ENCODE measurements at regions not wholly inside any gene's neighbourhood (a gene's known extent, or its start where the extent isn't known, plus 50 kb on each side); places are given as distances from the start of the nearest gene placed in this dataset.

DNA sequence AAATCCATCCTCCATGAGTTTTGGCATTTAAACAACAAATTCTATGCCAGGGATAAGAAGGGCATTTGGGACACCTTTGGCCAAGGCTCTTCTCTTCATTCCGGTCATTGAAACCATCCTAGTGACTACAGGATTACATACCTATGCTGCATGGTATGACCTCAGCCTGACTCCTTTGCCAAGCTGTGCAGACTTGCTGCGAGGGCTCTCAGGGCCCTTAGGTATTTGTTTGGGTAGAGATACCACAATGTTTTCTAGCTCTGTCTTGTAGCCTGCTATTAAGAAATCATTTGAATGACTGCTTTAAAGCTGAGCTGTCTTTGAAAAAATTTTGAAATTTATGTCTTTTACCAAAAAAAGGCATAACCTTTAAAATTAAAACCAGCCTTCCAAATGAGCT lies 749.8 kb upstream of the SGO1 start:
- TF ChIP-seq, protein P1, sequence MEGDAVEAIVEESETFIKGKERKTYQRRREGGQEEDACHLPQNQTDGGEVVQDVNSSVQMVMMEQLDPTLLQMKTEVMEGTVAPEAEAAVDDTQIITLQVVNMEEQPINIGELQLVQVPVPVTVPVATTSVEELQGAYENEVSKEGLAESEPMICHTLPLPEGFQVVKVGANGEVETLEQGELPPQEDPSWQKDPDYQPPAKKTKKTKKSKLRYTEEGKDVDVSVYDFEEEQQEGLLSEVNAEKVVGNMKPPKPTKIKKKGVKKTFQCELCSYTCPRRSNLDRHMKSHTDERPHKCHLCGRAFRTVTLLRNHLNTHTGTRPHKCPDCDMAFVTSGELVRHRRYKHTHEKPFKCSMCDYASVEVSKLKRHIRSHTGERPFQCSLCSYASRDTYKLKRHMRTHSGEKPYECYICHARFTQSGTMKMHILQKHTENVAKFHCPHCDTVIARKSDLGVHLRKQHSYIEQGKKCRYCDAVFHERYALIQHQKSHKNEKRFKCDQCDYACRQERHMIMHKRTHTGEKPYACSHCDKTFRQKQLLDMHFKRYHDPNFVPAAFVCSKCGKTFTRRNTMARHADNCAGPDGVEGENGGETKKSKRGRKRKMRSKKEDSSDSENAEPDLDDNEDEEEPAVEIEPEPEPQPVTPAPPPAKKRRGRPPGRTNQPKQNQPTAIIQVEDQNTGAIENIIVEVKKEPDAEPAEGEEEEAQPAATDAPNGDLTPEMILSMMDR (IDR thresholded peaks at IDR 0.05), result no peak
- TF ChIP-seq POLR2A (IDR thresholded peaks at IDR 0.05), result no peak

Measured in thyroid gland (tissue), 4 donors.